ENCODE measurements at regions not wholly inside any gene's neighbourhood (a gene's known extent, or its start where the extent isn't known, plus 50 kb on each side); places are given as distances from the start of the nearest gene placed in this dataset.

DNA sequence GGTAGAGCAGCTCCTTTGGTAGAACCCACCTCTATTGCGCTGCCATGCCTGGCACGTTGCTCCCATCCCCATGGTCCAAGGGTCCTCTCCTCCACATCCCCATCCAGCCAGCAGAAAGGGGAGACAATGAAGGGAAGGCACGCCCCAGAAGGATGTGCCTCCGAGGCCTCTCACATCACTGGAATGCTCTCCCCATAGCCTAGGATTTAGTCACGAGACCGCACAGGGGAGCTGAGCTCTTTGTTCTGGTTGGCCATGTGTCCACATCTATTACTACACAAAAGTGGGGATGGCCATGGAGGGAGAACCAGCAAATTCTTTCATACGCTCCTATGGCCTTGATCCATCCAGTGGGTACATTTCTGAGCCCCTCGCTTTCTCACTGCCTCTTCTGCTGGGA lies 60.5 kb upstream of the SALL4 start:
- Histone ChIP-seq H3K4me3 (ENCODE audit: insufficient read length, low read depth) (peak overlapping the region; percentile 66), H3K27me3 (ENCODE audit: insufficient read depth, insufficient read length) (no peaks in the 10 kb centered on the region), H3K9me3 (ENCODE audit: insufficient read depth, low read length) (no peaks in the 10 kb centered on the region), H3K36me3 (ENCODE audit: insufficient read depth, insufficient read length, low read length) (peaks cover 31% of the 10 kb centered on the region), H3K4me1 (ENCODE audit: insufficient read depth, insufficient read length) (no peaks in the 10 kb centered on the region), H3K9ac (ENCODE audit: insufficient read length, low read depth) (peak overlapping the region; percentile 87)
- DNase-seq (ENCODE audit: low read depth, low spot score), result peak; percentile 70
- TF ChIP-seq YY1 (IDR thresholded peaks at IDR 0.05; ENCODE audit: insufficient read depth, insufficient read length), result no peak
- no peak for TF ChIP-seq ZNF274 (IDR thresholded peaks at IDR 0.05; ENCODE audit: low read depth, low read length)
- no peak for TF ChIP-seq SUZ12 (IDR thresholded peaks at IDR 0.05; ENCODE audit: extremely low read depth, insufficient read depth, insufficient read length)

DNA sequence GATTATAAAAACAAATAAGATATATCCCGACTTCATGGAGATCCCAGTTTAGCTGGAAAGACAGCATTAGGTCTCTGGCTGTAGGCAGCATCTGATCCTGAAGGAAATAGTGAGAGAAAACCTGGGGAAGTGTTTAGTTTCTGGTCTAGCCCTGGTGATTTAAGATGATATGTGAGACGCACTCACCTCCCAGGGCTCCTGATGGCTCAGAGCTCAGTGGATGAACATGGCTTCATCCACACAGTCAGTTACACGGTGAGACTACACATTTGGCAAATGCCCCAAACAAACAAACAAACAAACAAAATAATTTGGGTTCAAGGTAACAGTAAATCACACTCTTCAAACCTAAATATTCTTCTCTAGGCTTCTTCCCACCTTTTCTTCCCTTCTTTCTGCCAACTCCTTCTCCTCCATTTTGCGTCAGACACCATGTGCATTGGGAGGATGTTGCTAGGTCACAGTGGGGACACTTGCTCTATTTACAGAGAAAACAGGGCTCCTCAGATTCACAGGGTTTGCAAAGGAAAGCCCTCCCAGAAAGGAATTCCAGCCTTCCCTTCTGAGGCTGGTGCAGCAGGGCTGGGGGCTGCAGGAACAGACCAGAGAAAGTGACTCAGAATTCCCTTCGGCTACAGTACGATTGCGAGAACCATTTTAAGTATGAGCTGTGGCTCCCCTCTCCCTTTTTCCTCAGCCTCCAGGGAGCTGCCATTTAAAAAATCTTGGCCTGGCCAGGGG lies 59.6 kb upstream of the SALL4 start:
- TF ChIP-seq YY1 (IDR thresholded peaks at IDR 0.05; ENCODE audit: insufficient read depth, insufficient read length) (peak; percentile 52), ZNF274 (IDR thresholded peaks at IDR 0.05; ENCODE audit: low read depth, low read length) (no peak)

GRCh38 chr20:51860111-51860882 lies 58.0 kb upstream of the SALL4 start:
- H3K9me3 ChIP-seq (ENCODE audit: insufficient read depth, low read length), result no peaks in the 10 kb centered on the region
- H3K9ac ChIP-seq (ENCODE audit: insufficient read length, low read depth), result peak overlapping the region; percentile 28
- no peaks in the 10 kb centered on the region for H3K27me3 ChIP-seq (ENCODE audit: insufficient read depth, insufficient read length)
- H3K36me3 ChIP-seq (ENCODE audit: insufficient read depth, insufficient read length, low read length), result peaks cover 37% of the 10 kb centered on the region
- no peak for DNase-seq (ENCODE audit: low read depth, low spot score)
- TF ChIP-seq YY1 (IDR thresholded peaks at IDR 0.05; ENCODE audit: insufficient read depth, insufficient read length), result no peak
- no peak for TF ChIP-seq ZNF274 (IDR thresholded peaks at IDR 0.05; ENCODE audit: low read depth, low read length)
- no peak for TF ChIP-seq SUZ12 (IDR thresholded peaks at IDR 0.05; ENCODE audit: extremely low read depth, insufficient read depth, insufficient read length)
- H3K4me1 ChIP-seq (ENCODE audit: insufficient read depth, insufficient read length), result no peaks in the 10 kb centered on the region
- no peak overlapping the region for H3K4me3 ChIP-seq (ENCODE audit: insufficient read length, low read depth)

More for the DNA sequence above, 59.6 kb upstream of the SALL4 start:
- Histone ChIP-seq H3K36me3 (ENCODE audit: insufficient read depth, insufficient read length, low read length) (peaks cover 37% of the 10 kb centered on the region), H3K4me1 (ENCODE audit: insufficient read depth, insufficient read length) (no peaks in the 10 kb centered on the region), H3K9ac (ENCODE audit: insufficient read length, low read depth) (peak overlapping the region; percentile 87), H3K4me3 (ENCODE audit: insufficient read length, low read depth) (peak overlapping the region; percentile 66), H3K27me3 (ENCODE audit: insufficient read depth, insufficient read length) (no peaks in the 10 kb centered on the region), H3K9me3 (ENCODE audit: insufficient read depth, low read length) (no peaks in the 10 kb centered on the region)
- peak; percentile 70 for DNase-seq (ENCODE audit: low read depth, low spot score)

DNA sequence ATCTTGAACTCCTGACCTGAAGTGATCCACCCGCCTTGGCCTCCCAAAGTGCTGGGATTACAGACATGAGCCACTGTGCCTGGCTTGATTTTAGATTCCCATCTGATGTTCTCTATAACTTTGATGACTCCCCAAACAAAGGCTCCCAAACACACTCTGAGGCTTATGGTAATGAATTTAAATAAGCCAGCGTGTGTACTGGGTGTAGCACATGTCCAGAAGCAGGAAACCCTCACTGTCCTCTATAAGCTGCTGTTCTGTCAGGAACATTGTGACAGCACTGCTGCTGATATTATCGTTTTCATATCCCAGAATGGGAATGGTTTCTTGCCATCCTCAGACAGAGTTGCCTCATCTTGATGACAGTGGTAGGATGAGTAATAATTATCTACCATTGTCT lies 54.1 kb upstream of the SALL4 start:
- no peaks in the 10 kb centered on the region for H3K9me3 ChIP-seq (ENCODE audit: insufficient read depth, low read length)
- H3K4me3 ChIP-seq (ENCODE audit: insufficient read length, low read depth), result no peak overlapping the region
- no peaks in the 10 kb centered on the region for H3K27me3 ChIP-seq (ENCODE audit: insufficient read depth, insufficient read length)
- DNase-seq (ENCODE audit: low read depth, low spot score), result no peak
- no peak overlapping the region for H3K9ac ChIP-seq (ENCODE audit: insufficient read length, low read depth)
- TF ChIP-seq ZNF274 (IDR thresholded peaks at IDR 0.05; ENCODE audit: low read depth, low read length) (no peak), YY1 (IDR thresholded peaks at IDR 0.05; ENCODE audit: insufficient read depth, insufficient read length) (no peak), SUZ12 (IDR thresholded peaks at IDR 0.05; ENCODE audit: extremely low read depth, insufficient read depth, insufficient read length) (no peak)
- H3K36me3 ChIP-seq (ENCODE audit: insufficient read depth, insufficient read length, low read length), result peaks cover 50% of the 10 kb centered on the region
- H3K4me1 ChIP-seq (ENCODE audit: insufficient read depth, insufficient read length), result no peaks in the 10 kb centered on the region

GRCh38 chr20:51854921-51855320 lies 52.6 kb upstream of the SALL4 start:
- Histone ChIP-seq H3K36me3 (ENCODE audit: insufficient read depth, insufficient read length, low read length) (peaks cover 43% of the 10 kb centered on the region), H3K9ac (ENCODE audit: insufficient read length, low read depth) (no peak overlapping the region), H3K9me3 (ENCODE audit: insufficient read depth, low read length) (no peaks in the 10 kb centered on the region), H3K4me1 (ENCODE audit: insufficient read depth, insufficient read length) (no peaks in the 10 kb centered on the region), H3K4me3 (ENCODE audit: insufficient read length, low read depth) (no peak overlapping the region), H3K27me3 (ENCODE audit: insufficient read depth, insufficient read length) (no peaks in the 10 kb centered on the region)
- TF ChIP-seq YY1 (IDR thresholded peaks at IDR 0.05; ENCODE audit: insufficient read depth, insufficient read length), result no peak
- TF ChIP-seq ZNF274 (IDR thresholded peaks at IDR 0.05; ENCODE audit: low read depth, low read length), result no peak
- no peak for TF ChIP-seq SUZ12 (IDR thresholded peaks at IDR 0.05; ENCODE audit: extremely low read depth, insufficient read depth, insufficient read length)
- DNase-seq (ENCODE audit: low read depth, low spot score), result no peak

Data from NT2/D1 (cell line).